ENCODE measurements at regions not wholly inside any gene's neighbourhood (a gene's known extent, or its start where the extent isn't known, plus 50 kb on each side); places are given as distances from the start of the nearest gene placed in this dataset.
A peak's percentile ranks its signal among the peaks of the same experiment; 100 is the strongest.

DNA sequence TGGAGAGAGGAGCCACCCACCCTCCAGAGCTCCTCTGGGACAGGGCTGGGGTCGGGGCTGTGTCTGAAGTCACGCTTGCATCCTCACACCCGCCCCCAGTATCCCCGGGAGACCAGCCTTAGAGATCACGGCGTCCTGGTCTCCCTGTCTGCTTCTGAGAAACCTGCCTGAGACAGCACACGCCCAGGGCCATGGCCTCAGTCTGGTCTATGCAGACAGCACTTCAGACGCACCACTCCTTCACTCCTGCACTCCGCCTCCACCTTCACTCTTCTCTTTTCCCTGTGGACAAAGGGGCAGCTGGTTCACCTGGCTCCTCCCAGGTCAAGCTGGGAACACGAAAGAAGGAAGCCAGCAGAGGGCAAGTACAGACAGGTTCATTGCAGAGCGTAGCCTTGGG is 248.0 kb upstream of the GSE1 start:
- Histone ChIP-seq H3K36me3 (ENCODE audit: control insufficient read depth in 5 of 5, insufficient read depth in 5 of 5, low read length in 5 of 5) (peaks cover 0 to 4% (median 0%) of the 10 kb centered on the region in 5 donors), H3K27me3 (ENCODE audit: control insufficient read depth in 5 of 5, insufficient read depth in 4 of 5, low read length in 5 of 5) (no peaks in the 10 kb centered on the region), H3K4me1 (ENCODE audit: control insufficient read depth in 5 of 5, insufficient read depth in 5 of 5, low read length in 5 of 5) (peaks cover under 1 to 36% (median 14%) of the 10 kb centered on the region in 5 donors), H3K4me3 (ENCODE audit: low read depth in 1 of 5, low read length in 5 of 5) (no peak overlapping the region), H3K27ac (ENCODE audit: low read depth, low read length) (no peak overlapping the region), H3K9me3 (ENCODE audit: control insufficient read depth in 5 of 5, low read length in 5 of 5) (peaks cover 0 to 5% (median 0%) of the 10 kb centered on the region in 5 donors), H3K9ac (ENCODE audit: low read length in 5 of 5) (no peak overlapping the region)

DNA sequence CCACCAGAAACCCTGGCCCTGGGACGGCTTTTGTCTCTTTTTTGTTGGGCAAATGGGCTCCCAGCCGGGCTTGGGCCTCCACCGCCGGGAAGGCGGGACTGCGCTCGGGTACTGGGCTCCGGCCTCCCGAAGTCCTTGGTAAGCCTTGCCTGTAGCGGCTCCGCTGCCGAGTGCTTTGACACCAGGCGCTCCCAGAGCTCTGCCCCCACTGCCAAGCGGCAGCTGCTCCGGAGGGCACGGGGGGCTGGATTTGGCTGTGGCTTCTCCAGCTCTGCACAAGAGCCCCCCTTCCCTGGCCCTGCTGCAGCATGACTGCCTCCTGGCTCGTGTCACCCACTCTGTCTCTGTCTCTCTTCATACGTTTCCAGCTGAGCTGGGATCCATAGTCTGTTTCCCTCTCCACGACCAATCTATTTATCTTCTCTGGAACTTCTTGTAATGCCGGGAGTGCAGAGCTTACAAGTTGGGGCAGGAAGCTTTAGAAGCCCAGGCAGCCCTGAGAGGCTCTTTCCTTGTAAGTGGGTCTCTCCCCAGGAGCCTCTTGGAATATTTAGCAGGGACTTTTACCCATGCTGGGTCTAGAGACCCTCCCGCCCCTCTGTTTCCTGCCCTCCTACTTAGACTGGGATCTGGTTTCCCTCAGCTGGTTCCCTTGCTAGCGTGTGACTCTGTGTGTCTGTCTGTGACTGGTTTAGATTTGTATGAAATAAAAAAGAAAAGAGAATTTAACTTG is 246.9 kb upstream of the GSE1 start:
- H3K27ac ChIP-seq (ENCODE audit: low read depth, low read length): no peak overlapping the region
- peaks cover 5 to 46% (median 25%) of the 10 kb centered on the region in 5 donors for H3K4me1 ChIP-seq (ENCODE audit: control insufficient read depth in 5 of 5, insufficient read depth in 5 of 5, low read length in 5 of 5)
- H3K9ac ChIP-seq (ENCODE audit: low read length in 5 of 5): no peak overlapping the region

GRCh38 chr16:85367485-85367884 is 245.6 kb upstream of the GSE1 start:
- Histone ChIP-seq H3K4me1 (ENCODE audit: control insufficient read depth in 5 of 5, insufficient read depth in 5 of 5, low read length in 5 of 5) (peaks cover 8 to 46% (median 35%) of the 10 kb centered on the region in 5 donors), H3K36me3 (ENCODE audit: control insufficient read depth in 5 of 5, insufficient read depth in 5 of 5, low read length in 5 of 5) (no peaks in the 10 kb centered on the region), H3K9ac (ENCODE audit: low read length in 5 of 5) (no peak overlapping the region), H3K9me3 (ENCODE audit: control insufficient read depth in 5 of 5, low read length in 5 of 5) (peaks cover 0 to 5% (median 0%) of the 10 kb centered on the region in 5 donors), H3K27me3 (ENCODE audit: control insufficient read depth in 5 of 5, insufficient read depth in 4 of 5, low read length in 5 of 5) (no peaks in the 10 kb centered on the region), H3K4me3 (ENCODE audit: low read depth in 1 of 5, low read length in 5 of 5) (no peak overlapping the region), H3K27ac (ENCODE audit: low read depth, low read length) (no peak overlapping the region)

More for the DNA sequence above, 246.9 kb upstream of the GSE1 start:
- Histone ChIP-seq H3K4me3 (ENCODE audit: low read depth in 1 of 5, low read length in 5 of 5) (no peak overlapping the region), H3K9me3 (ENCODE audit: control insufficient read depth in 5 of 5, low read length in 5 of 5) (peaks cover 0 to 5% (median 0%) of the 10 kb centered on the region in 5 donors), H3K27me3 (ENCODE audit: control insufficient read depth in 5 of 5, insufficient read depth in 4 of 5, low read length in 5 of 5) (no peaks in the 10 kb centered on the region), H3K36me3 (ENCODE audit: control insufficient read depth in 5 of 5, insufficient read depth in 5 of 5, low read length in 5 of 5) (no peaks in the 10 kb centered on the region)

DNA sequence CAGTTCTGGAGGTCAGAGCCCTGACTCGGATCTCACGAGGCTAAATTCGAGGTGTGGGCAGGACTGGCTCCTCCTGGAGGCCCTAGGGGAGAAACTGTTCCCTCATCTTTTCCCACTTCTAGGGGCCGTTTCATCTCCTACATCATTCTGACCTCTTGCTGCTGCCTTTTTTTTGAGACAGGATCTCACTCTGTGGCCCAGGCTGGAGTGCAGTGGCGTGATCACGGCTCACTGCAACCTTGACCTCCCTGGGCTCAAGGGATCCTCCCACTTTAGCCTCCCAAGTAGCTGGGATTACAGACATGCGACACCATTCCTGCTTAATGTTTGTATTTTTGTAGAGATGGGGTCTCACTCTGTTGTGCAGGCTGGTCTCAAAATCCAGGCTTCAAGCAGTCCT is 244.1 kb upstream of the GSE1 start:
- no peaks in the 10 kb centered on the region for H3K27me3 ChIP-seq (ENCODE audit: control insufficient read depth in 5 of 5, insufficient read depth in 4 of 5, low read length in 5 of 5)
- H3K27ac ChIP-seq (ENCODE audit: low read depth, low read length): no peak overlapping the region

DNA sequence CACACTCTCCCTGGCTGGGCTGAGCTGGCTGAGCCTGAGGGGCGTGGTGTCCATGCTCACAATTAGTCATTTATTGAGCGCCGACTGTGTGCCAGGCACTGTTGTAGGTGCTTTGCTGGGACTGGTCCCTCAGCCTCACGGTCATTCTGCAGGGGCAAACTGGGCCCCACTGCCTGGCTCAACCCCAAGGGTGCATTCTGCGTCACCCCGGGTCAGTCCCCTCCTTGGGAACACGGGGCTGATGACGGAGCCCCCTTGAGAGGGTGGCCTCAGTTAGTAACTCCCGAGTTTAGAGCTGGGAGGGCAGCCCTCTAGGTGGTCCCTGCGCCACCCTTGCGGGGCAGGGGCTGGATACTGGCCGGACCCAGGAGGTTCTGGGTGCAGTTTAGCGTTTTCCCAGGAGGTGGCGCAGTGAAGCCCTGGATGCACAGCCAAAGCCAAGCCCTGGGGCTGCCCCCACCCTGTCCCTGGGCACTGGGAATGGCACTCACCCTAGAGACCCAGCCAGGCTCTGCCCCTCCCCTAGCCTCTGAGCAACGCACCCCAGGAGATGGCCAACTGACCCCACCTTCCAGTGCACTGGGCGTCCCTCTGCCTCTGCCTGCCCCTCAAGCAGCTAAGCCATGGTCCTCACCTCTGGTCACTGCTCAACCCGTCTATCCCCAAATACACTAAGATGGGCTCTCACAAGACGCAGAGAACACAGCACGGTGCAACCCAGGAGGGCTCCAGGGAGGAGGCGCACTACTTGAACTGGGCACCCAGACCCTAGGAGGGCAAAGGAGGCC is 243.2 kb upstream of the GSE1 start:
- Histone ChIP-seq H3K9me3 (ENCODE audit: control insufficient read depth in 5 of 5, low read length in 5 of 5) (no peaks in the 10 kb centered on the region), H3K4me3 (ENCODE audit: low read depth in 1 of 5, low read length in 5 of 5) (no peak overlapping the region), H3K27ac (ENCODE audit: low read depth, low read length) (peak overlapping the region; percentile 46), H3K27me3 (ENCODE audit: control insufficient read depth in 5 of 5, insufficient read depth in 4 of 5, low read length in 5 of 5) (no peaks in the 10 kb centered on the region), H3K4me1 (ENCODE audit: control insufficient read depth in 5 of 5, insufficient read depth in 5 of 5, low read length in 5 of 5) (peaks cover 13 to 71% (median 43%) of the 10 kb centered on the region in 5 donors), H3K9ac (ENCODE audit: low read length in 5 of 5) (peak overlapping the region in 2 of 5 donors; percentile 6 to 26), H3K36me3 (ENCODE audit: control insufficient read depth in 5 of 5, insufficient read depth in 5 of 5, low read length in 5 of 5) (no peaks in the 10 kb centered on the region)

More for the DNA sequence above, 244.1 kb upstream of the GSE1 start:
- H3K36me3 ChIP-seq (ENCODE audit: control insufficient read depth in 5 of 5, insufficient read depth in 5 of 5, low read length in 5 of 5): no peaks in the 10 kb centered on the region
- peaks cover 0 to 2% (median 0%) of the 10 kb centered on the region in 5 donors for H3K9me3 ChIP-seq (ENCODE audit: control insufficient read depth in 5 of 5, low read length in 5 of 5)
- no peak overlapping the region for H3K9ac ChIP-seq (ENCODE audit: low read length in 5 of 5)
- no peak overlapping the region for H3K4me3 ChIP-seq (ENCODE audit: low read depth in 1 of 5, low read length in 5 of 5)
- H3K4me1 ChIP-seq (ENCODE audit: control insufficient read depth in 5 of 5, insufficient read depth in 5 of 5, low read length in 5 of 5): peaks cover 9 to 62% (median 43%) of the 10 kb centered on the region in 5 donors

DNA sequence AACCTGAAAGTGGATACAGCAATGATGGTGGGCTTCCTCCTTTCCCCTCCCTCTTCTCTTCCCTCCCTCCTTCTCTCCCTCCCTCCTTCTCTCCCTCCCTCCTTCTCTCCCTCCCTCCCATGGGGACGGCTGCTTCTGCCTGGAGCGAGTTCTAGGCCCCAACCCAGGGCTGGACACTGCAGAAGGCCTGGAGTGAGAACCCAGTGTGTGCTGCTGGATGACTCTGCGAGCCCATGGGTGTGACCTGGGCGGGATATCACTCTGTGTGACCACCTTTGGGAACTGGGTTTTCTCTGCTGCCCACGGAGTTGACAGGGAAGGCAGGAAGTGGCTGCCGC is 242.6 kb upstream of the GSE1 start:
- peaks cover 13 to 75% (median 43%) of the 10 kb centered on the region in 5 donors for H3K4me1 ChIP-seq (ENCODE audit: control insufficient read depth in 5 of 5, insufficient read depth in 5 of 5, low read length in 5 of 5)
- H3K27me3 ChIP-seq (ENCODE audit: control insufficient read depth in 5 of 5, insufficient read depth in 4 of 5, low read length in 5 of 5): no peaks in the 10 kb centered on the region
- no peaks in the 10 kb centered on the region for H3K9me3 ChIP-seq (ENCODE audit: control insufficient read depth in 5 of 5, low read length in 5 of 5)
- H3K36me3 ChIP-seq (ENCODE audit: control insufficient read depth in 5 of 5, insufficient read depth in 5 of 5, low read length in 5 of 5): no peaks in the 10 kb centered on the region
- peak overlapping the region; percentile 46 for H3K27ac ChIP-seq (ENCODE audit: low read depth, low read length)
- H3K4me3 ChIP-seq (ENCODE audit: low read depth in 1 of 5, low read length in 5 of 5): peak overlapping the region in 3 of 5 donors; percentile 40 to 60 (median 52)
- H3K9ac ChIP-seq (ENCODE audit: low read length in 5 of 5): peak overlapping the region in 3 of 5 donors; percentile 26 to 60 (median 54)

DNA sequence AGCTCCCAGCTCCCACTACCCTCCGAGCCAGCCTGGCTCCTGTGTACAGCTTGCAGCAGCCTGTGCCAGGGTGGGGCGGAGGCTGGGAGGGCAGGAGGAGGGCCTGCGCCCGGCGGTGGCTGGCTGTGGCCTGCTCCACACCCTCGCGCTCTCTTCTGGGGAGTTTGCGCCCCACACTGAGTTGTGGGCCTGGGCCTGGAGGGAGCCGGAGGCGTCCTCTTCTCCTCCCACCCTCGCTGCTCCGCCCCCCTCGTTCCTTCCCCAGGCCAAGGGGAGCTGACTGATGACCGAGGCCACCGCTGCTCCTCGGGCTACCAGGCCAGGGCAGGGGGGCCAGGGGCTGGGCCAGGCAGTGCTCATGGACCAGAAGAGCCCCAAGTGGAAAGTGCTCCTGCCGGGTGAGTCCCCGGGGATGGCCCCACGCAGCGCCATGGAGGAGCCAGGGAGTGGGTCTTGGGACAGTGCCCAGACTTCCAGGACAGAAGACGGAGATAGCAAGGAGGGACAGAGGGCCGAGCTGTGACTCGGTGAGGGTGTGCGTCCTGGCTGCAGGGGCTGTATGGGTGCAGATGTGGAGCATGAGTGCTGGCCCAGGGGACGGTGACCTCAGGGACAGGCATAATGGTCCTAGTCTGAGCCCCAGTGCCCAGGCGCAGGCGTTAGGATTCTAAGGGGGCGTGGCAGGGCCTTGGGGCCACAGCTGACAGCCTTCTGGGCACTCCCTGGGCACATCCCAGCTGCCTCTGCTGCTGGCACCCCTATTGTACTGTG is 242.1 kb upstream of the GSE1 start:
- Histone ChIP-seq H3K9me3 (ENCODE audit: control insufficient read depth in 5 of 5, low read length in 5 of 5) (no peaks in the 10 kb centered on the region), H3K36me3 (ENCODE audit: control insufficient read depth in 5 of 5, insufficient read depth in 5 of 5, low read length in 5 of 5) (no peaks in the 10 kb centered on the region), H3K4me3 (ENCODE audit: low read depth in 1 of 5, low read length in 5 of 5) (peak overlapping the region in 4 of 5 donors; percentile 39 to 60 (median 46)), H3K27me3 (ENCODE audit: control insufficient read depth in 5 of 5, insufficient read depth in 4 of 5, low read length in 5 of 5) (no peaks in the 10 kb centered on the region), H3K9ac (ENCODE audit: low read length in 5 of 5) (peak overlapping the region in 4 of 5 donors; percentile 46 to 60 (median 52)), H3K27ac (ENCODE audit: low read depth, low read length) (peak overlapping the region; percentile 46), H3K4me1 (ENCODE audit: control insufficient read depth in 5 of 5, insufficient read depth in 5 of 5, low read length in 5 of 5) (peaks cover 13 to 81% (median 48%) of the 10 kb centered on the region in 5 donors)

GRCh38 chr16:85371948-85372347 is 241.2 kb upstream of the GSE1 start:
- peaks cover 13 to 86% (median 57%) of the 10 kb centered on the region in 5 donors for H3K4me1 ChIP-seq (ENCODE audit: control insufficient read depth in 5 of 5, insufficient read depth in 5 of 5, low read length in 5 of 5)

DNA sequence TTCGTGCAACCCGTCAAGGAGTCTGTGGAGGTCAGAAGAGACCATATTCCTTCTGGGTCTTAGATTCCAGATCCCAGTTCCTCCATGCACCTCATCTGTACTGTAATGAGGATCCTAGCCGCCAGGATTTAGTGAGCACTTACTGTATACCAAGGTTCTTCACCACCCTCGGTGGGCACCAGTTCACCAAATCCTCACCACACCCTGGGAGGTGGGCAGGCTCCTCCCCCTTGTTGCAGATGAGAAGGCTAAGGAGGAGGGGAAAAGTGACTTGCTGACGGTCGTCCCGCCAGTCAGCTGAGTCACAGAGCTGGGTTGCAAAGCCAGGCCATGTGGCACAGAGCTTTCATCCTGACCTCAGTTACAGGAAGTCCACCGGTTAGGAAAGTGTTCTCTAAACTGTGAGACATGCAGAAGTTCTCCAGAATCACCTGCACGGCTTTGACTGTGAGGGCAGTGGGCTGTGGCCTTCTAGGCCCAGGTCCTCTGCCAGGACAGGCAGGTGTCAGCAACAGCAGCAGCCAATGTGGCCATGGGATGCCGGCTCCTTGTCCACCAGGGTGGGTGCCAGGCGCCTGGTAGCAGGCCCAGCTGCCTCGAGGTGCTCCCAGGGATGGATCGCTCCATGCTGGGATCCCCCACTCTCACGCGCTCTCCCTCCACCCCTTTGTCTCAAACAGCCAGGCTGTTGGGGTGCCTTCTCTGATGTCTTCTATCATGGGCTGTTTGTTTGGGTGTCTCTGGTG is 240.3 kb upstream of the GSE1 start:
- Histone ChIP-seq H3K9ac (ENCODE audit: low read length in 5 of 5) (peak overlapping the region in 1 of 5 donors; percentile 53), H3K9me3 (ENCODE audit: control insufficient read depth in 5 of 5, low read length in 5 of 5) (no peaks in the 10 kb centered on the region), H3K27ac (ENCODE audit: low read depth, low read length) (peak overlapping the region; percentile 46), H3K27me3 (ENCODE audit: control insufficient read depth in 5 of 5, insufficient read depth in 4 of 5, low read length in 5 of 5) (no peaks in the 10 kb centered on the region), H3K4me3 (ENCODE audit: low read depth in 1 of 5, low read length in 5 of 5) (no peak overlapping the region), H3K36me3 (ENCODE audit: control insufficient read depth in 5 of 5, insufficient read depth in 5 of 5, low read length in 5 of 5) (no peaks in the 10 kb centered on the region), H3K4me1 (ENCODE audit: control insufficient read depth in 5 of 5, insufficient read depth in 5 of 5, low read length in 5 of 5) (peaks cover 13 to 92% (median 65%) of the 10 kb centered on the region in 5 donors)

More at GRCh38 chr16:85371948-85372347, 241.2 kb upstream of the GSE1 start:
- peak overlapping the region in 3 of 5 donors; percentile 51 to 60 (median 54) for H3K9ac ChIP-seq (ENCODE audit: low read length in 5 of 5)
- H3K4me3 ChIP-seq (ENCODE audit: low read depth in 1 of 5, low read length in 5 of 5): peak overlapping the region in 2 of 5 donors; percentile 52 to 60
- H3K9me3 ChIP-seq (ENCODE audit: control insufficient read depth in 5 of 5, low read length in 5 of 5): no peaks in the 10 kb centered on the region
- no peaks in the 10 kb centered on the region for H3K36me3 ChIP-seq (ENCODE audit: control insufficient read depth in 5 of 5, insufficient read depth in 5 of 5, low read length in 5 of 5)
- no peaks in the 10 kb centered on the region for H3K27me3 ChIP-seq (ENCODE audit: control insufficient read depth in 5 of 5, insufficient read depth in 4 of 5, low read length in 5 of 5)
- peak overlapping the region; percentile 46 for H3K27ac ChIP-seq (ENCODE audit: low read depth, low read length)

All from subcutaneous abdominal adipose tissue (tissue), 5 donors.